ENCODE measurements at regions not wholly inside any gene's neighbourhood (a gene's known extent, or its start where the extent isn't known, plus 50 kb on each side); places are given as distances from the start of the nearest gene placed in this dataset.

GRCh38 chr18:64615021-64615420, 466.1 kb upstream of the LINC00305 start (continued):
- TF ChIP-seq CHAMP1 (IDR thresholded peaks at IDR 0.05), result no peak
- no peak for TF ChIP-seq HDAC2 (IDR thresholded peaks at IDR 0.05)
- TF ChIP-seq CBFA2T2 (conservative IDR thresholded peaks at IDR 0.05), result no peak

GRCh38 chr18:64614446-64614845, 465.6 kb upstream of the LINC00305 start:
- Histone ChIP-seq H3K4me1 (replicated peaks in 1 of 2; ENCODE audit: control insufficient read depth in 2 of 2, insufficient read depth in 2 of 2, low read length in 2 of 2) (no peaks in the 10 kb centered on the region), H3K27me3 (ENCODE audit: control insufficient read depth in 2 of 2, insufficient read depth in 2 of 2, low read length in 2 of 2) (no peaks in the 10 kb centered on the region), H3K36me3 (ENCODE audit: control insufficient read depth, insufficient read depth, low read length) (no peaks in the 10 kb centered on the region), H3K9ac (ENCODE audit: insufficient read depth in 1 of 2, low read depth in 2 of 2, low read length in 2 of 2) (no peak overlapping the region), H3K9me3 (replicated peaks; ENCODE audit: control insufficient read depth, insufficient read depth, low read depth, low read length) (no peaks in the 10 kb centered on the region), H3K9me1 (ENCODE audit: control insufficient read depth, insufficient read depth, low read length) (no peaks in the 10 kb centered on the region), H2AFZ (ENCODE audit: low read depth, low read length) (no peak overlapping the region), H3K4me3 (no peak overlapping the region), H3K79me2 (ENCODE audit: control insufficient read depth, insufficient read depth, low read length) (no peaks in the 10 kb centered on the region), H4K20me1 (replicated peaks; ENCODE audit: control insufficient read depth, insufficient read depth, low read length) (no peaks in the 10 kb centered on the region), H3K4me2 (ENCODE audit: insufficient read depth, low read length) (no peak overlapping the region), H3K27ac (ENCODE audit: extremely low read depth, low read depth, low read length) (no peak overlapping the region)
- no peak for DNase-seq (ENCODE audit: extremely low read depth in 1 of 4, low spot score in 3 of 4)
- ATAC-seq, result no peak
- no peak for FAIRE-seq
- ChIA-PET CTCF (ENCODE audit: low intra/inter-chr PET ratio) (no interaction called here), POLR2A (interaction anchor here (0.6 kb wide), 1 partner anchor 29 kb away, joined by 3 read pairs; no protein-coding TSS in a partner anchor)
- WGBS (ENCODE audit: insufficient coverage, low coverage, missing lambda C conversion rate), result 0% methylated on average over 1 of the region's 1 CpG
- no peak for TF ChIP-seq SIRT6 (IDR thresholded peaks at IDR 0.05; ENCODE audit: low read depth, low read length)
- TF ChIP-seq EP400 (IDR thresholded peaks at IDR 0.05), result no peak
- no peak for TF ChIP-seq NR3C1 (CRISPR knock-in tag; IDR thresholded peaks at IDR 0.05)
- TF ChIP-seq SMAD3 (CRISPR knock-in tag; conservative IDR thresholded peaks at IDR 0.05), result no peak
- no peak for TF ChIP-seq JUNB (CRISPR knock-in tag; conservative IDR thresholded peaks at IDR 0.05)
- TF ChIP-seq ZNF717 (CRISPR knock-in tag; IDR thresholded peaks at IDR 0.05), result no peak
- no peak for TF ChIP-seq CHD1 (IDR thresholded peaks at IDR 0.05; ENCODE audit: low read length)
- TF ChIP-seq EGR1 (conservative IDR thresholded peaks at IDR 0.05), result no peak
- no peak for TF ChIP-seq SRSF3 (IDR thresholded peaks at IDR 0.05; ENCODE audit: insufficient read depth, low read length)
- no peak for TF ChIP-seq KLF6 (CRISPR knock-in tag; IDR thresholded peaks at IDR 0.05; ENCODE audit: borderline replicate concordance)
- no TSS peak for BruUV-seq (replicated peaks)
- in situ Hi-C loops (cut with MboI), result no loop called here
- intact Hi-C loops (cut with micrococcal nuclease), result no loop called here

Measured in K562 (cell line).